CD4-positive, alpha-beta T cell treated with Interleukin-2 at 100 ng/mL for 4 hours (primary cell): ENCODE measurements at regions not wholly inside any gene's neighbourhood (a gene's known extent, or its start where the extent isn't known, plus 50 kb on each side); places are given as distances from the start of the nearest gene placed in this dataset.
"Not testable (repeated sequence)": the region's sequence is repeated elsewhere in the genome, so short reads cannot be mapped to it uniquely, and the experiment has no call there.

Experiments
- DNase-seq: peaks from one replicate; pipeline ENCODE4 v3.0.0-alpha.2; 2020; ENCODE audit warnings: low spot score

- no peak for DNase-seq
These were observed 789.0 kb upstream of the RAB6C start for GRCh38 chr2:129190494-129190893.

- no peak for DNase-seq
These were observed 787.9 kb upstream of the RAB6C start for GRCh38 chr2:129191530-129191929.

GRCh38 chr2:129192117-129192516, 787.3 kb upstream of the RAB6C start:
- no peak for DNase-seq

GRCh38 chr2:129192841-129193253, 786.6 kb upstream of the RAB6C start:
- no peak for DNase-seq

- no peak for DNase-seq
These were observed 785.5 kb upstream of the RAB6C start for GRCh38 chr2:129193961-129194360.

GRCh38 chr2:129199501-129199900, 780.0 kb upstream of the RAB6C start:
- DNase-seq, result no peak

- DNase-seq, result no peak
These were observed 777.8 kb upstream of the RAB6C start for GRCh38 chr2:129201696-129202095.

- DNase-seq, result no peak
These were observed 776.1 kb upstream of the RAB6C start for GRCh38 chr2:129203331-129203730.

GRCh38 chr2:129204581-129204980, 774.9 kb upstream of the RAB6C start:
- DNase-seq, result not testable (repeated sequence)

- DNase-seq, result no peak
These were observed 774.3 kb upstream of the RAB6C start for GRCh38 chr2:129205176-129205575.

GRCh38 chr2:129205766-129206165, 773.7 kb upstream of the RAB6C start:
- no peak for DNase-seq

- no peak for DNase-seq
These were observed 767.0 kb upstream of the RAB6C start for GRCh38 chr2:129212299-129212958.

- DNase-seq, result no peak
These were observed 755.4 kb upstream of the RAB6C start for GRCh38 chr2:129224022-129224421.

GRCh38 chr2:129224486-129224885, 755.0 kb upstream of the RAB6C start:
- no peak for DNase-seq

GRCh38 chr2:129229196-129229595, 750.3 kb upstream of the RAB6C start:
- DNase-seq, result no peak

GRCh38 chr2:129229830-129230441, 749.5 kb upstream of the RAB6C start:
- no peak for DNase-seq

- DNase-seq, result no peak
These were observed 747.5 kb upstream of the RAB6C start for GRCh38 chr2:129231924-129232323.

GRCh38 chr2:129233166-129233565, 746.3 kb upstream of the RAB6C start:
- no peak for DNase-seq

GRCh38 chr2:129233751-129234406, 745.6 kb upstream of the RAB6C start:
- DNase-seq, result no peak

- no peak for DNase-seq
These were observed 742.9 kb upstream of the RAB6C start for GRCh38 chr2:129236601-129237000.

GRCh38 chr2:129237966-129238725, 741.3 kb upstream of the RAB6C start:
- no peak for DNase-seq

GRCh38 chr2:129239141-129239540, 740.3 kb upstream of the RAB6C start:
- no peak for DNase-seq

- no peak for DNase-seq
These were observed 739.4 kb upstream of the RAB6C start for GRCh38 chr2:129240061-129240460.
